HL-60 (cell line): ENCODE measurements at regions not wholly inside any gene's neighbourhood (a gene's known extent, or its start where the extent isn't known, plus 50 kb on each side); places are given as distances from the start of the nearest gene placed in this dataset.

Experiments
- DNase-seq, 2 experiments: peaks; one replicate each; pipeline ENCODE4 v3.0.0-alpha.2; 2010 to 2020; ENCODE audit warnings: low read depth in 1 of 2, low spot score in 1 of 2
- H3K27ac ChIP-seq: fragments of 250-450 bp; sonication (Bioruptor Pico); replicated peaks from 2 replicates; pipeline ENCODE4 v1.5.1; 2020; ENCODE audit warnings: mild to moderate bottlenecking, moderate library complexity
- H3K27me3 ChIP-seq: fragments of 250-450 bp; sonication (Bioruptor Pico); 2 replicates; pipeline ENCODE4 v1.5.1; 2021; ENCODE audit warnings: mild to moderate bottlenecking, moderate library complexity; ENCODE audit not compliant: insufficient read depth, poor library complexity, severe bottlenecking
- H3K4me3 ChIP-seq: replicated peaks from 2 replicates; pipeline ENCODE4 v1.5.1; 2011; ENCODE audit warnings: mild to moderate bottlenecking, control low read depth, low read length; ENCODE audit not compliant: insufficient read depth
- GABPA ChIP-seq: IDR thresholded peaks from 2 replicates; pipeline ENCODE4 v1.6.1; 2012; ENCODE audit warnings: low read depth
- POLR2AphosphoS5 ChIP-seq: IDR thresholded peaks from 2 replicates; pipeline ENCODE4 v1.6.1; 2012; ENCODE audit warnings: low read depth
- SPI1 ChIP-seq: IDR thresholded peaks from 2 replicates; pipeline ENCODE4 v1.6.1; 2012; ENCODE audit warnings: low read depth, mild to moderate bottlenecking, borderline replicate concordance
- TF ChIP-seq, protein P1 (sequence below): IDR thresholded peaks from 2 replicates; pipeline ENCODE4 v1.6.1; 2012; ENCODE audit warnings: low read depth; ENCODE audit not compliant: insufficient replicate concordance
- TF ChIP-seq, protein P2 (sequence below): IDR thresholded peaks from one replicate; pipeline ENCODE4 v1.5.1; 2011; ENCODE audit warnings: low read length, control low read depth, inconsistent platforms; ENCODE audit not compliant: insufficient read depth

DNA sequence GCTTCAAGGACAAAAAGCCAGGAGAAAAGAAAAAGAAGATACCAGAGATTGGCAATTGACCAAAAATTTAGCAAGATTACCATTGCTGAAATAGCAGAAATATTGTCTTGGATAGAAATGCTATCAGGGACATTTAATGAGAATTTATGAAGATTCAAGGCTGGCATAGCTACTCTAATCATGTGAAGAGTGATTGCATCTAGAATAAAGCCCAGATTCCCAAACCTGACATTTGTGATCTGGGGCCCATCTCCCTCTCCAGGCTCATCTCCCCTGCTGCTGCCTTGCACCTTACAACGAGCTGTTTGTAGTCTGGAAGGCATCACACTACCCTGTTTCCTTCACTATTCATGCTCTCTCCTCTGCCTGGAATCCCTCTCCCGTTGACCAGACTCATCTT is 114.5 kb downstream of the C9orf152 start:
- no peak for TF ChIP-seq POLR2AphosphoS5
- TF ChIP-seq, protein P1, sequence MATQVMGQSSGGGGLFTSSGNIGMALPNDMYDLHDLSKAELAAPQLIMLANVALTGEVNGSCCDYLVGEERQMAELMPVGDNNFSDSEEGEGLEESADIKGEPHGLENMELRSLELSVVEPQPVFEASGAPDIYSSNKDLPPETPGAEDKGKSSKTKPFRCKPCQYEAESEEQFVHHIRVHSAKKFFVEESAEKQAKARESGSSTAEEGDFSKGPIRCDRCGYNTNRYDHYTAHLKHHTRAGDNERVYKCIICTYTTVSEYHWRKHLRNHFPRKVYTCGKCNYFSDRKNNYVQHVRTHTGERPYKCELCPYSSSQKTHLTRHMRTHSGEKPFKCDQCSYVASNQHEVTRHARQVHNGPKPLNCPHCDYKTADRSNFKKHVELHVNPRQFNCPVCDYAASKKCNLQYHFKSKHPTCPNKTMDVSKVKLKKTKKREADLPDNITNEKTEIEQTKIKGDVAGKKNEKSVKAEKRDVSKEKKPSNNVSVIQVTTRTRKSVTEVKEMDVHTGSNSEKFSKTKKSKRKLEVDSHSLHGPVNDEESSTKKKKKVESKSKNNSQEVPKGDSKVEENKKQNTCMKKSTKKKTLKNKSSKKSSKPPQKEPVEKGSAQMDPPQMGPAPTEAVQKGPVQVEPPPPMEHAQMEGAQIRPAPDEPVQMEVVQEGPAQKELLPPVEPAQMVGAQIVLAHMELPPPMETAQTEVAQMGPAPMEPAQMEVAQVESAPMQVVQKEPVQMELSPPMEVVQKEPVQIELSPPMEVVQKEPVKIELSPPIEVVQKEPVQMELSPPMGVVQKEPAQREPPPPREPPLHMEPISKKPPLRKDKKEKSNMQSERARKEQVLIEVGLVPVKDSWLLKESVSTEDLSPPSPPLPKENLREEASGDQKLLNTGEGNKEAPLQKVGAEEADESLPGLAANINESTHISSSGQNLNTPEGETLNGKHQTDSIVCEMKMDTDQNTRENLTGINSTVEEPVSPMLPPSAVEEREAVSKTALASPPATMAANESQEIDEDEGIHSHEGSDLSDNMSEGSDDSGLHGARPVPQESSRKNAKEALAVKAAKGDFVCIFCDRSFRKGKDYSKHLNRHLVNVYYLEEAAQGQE = no peak
- TF ChIP-seq, protein P2, sequence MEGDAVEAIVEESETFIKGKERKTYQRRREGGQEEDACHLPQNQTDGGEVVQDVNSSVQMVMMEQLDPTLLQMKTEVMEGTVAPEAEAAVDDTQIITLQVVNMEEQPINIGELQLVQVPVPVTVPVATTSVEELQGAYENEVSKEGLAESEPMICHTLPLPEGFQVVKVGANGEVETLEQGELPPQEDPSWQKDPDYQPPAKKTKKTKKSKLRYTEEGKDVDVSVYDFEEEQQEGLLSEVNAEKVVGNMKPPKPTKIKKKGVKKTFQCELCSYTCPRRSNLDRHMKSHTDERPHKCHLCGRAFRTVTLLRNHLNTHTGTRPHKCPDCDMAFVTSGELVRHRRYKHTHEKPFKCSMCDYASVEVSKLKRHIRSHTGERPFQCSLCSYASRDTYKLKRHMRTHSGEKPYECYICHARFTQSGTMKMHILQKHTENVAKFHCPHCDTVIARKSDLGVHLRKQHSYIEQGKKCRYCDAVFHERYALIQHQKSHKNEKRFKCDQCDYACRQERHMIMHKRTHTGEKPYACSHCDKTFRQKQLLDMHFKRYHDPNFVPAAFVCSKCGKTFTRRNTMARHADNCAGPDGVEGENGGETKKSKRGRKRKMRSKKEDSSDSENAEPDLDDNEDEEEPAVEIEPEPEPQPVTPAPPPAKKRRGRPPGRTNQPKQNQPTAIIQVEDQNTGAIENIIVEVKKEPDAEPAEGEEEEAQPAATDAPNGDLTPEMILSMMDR = no peak
- TF ChIP-seq SPI1 = no peak
- TF ChIP-seq GABPA = no peak
- Histone ChIP-seq H3K27ac (no peak overlapping the region), H3K27me3 (no peaks in the 10 kb centered on the region), H3K4me3 (no peak overlapping the region)
- no peak for DNase-seq

DNA sequence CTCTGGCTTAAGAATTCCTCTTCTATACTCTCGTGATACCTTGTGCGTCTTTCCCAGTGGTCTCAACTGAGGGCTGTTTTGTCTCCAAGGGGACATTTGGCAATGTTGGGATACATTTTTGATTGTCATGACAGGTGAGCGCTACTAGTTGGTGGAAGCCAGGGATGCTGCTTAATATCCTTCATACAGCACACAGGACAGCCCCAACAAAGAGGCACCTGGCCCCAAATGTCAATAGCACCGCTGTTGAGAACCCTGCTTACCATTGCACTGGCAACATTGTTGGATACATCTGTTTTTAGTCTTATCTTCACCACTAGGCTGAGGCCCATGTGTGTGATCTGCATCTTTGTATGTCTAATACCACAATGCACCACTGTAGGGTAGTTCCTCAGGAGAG is 114.1 kb downstream of the C9orf152 start:
- Histone ChIP-seq H3K27ac (no peak overlapping the region), H3K27me3 (no peaks in the 10 kb centered on the region)
- TF ChIP-seq, protein P1 = no peak
- TF ChIP-seq POLR2AphosphoS5 (no peak), GABPA (no peak), SPI1 (no peak)
- TF ChIP-seq, protein P2 = no peak

DNA sequence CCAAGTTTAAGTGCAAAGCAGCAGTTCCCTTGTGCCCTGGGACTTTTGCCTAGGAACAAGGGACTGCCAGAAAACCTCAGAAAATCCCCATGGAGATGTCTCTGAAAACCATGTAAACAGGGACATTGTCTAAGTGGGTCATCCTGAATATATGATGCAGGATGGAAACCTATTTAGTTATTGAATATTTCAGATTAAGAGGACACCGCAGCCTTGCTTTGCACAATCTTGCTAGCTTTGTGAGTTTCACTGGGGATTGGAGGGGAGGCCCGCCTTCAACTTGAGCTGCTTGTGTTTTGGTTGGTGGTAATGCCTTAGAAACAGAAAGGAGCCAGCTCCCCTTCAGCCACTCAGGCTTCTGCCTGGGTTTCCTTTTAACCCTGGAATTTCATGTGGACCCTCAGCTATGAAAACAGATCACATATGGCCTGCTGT is 112.8 kb downstream of the C9orf152 start:
- DNase-seq = no peak
- no peak overlapping the region for H3K27ac ChIP-seq
- no peaks in the 10 kb centered on the region for H3K27me3 ChIP-seq
- H3K4me3 ChIP-seq = no peak overlapping the region
- TF ChIP-seq, protein P2 = no peak
- TF ChIP-seq POLR2AphosphoS5 (no peak), SPI1 (no peak), GABPA (no peak)
- TF ChIP-seq, protein P1 = no peak

More for the DNA sequence above, 114.1 kb downstream of the C9orf152 start:
- H3K4me3 ChIP-seq = no peak overlapping the region
- no peak for DNase-seq
